Mucosa of stomach (tissue), 1 donor: ENCODE measurements at regions not wholly inside any gene's neighbourhood (a gene's known extent, or its start where the extent isn't known, plus 50 kb on each side); places are given as distances from the start of the nearest gene placed in this dataset.
"Not testable (repeated sequence)": the region's sequence is repeated elsewhere in the genome, so short reads cannot be mapped to it uniquely, and the experiment has no call there.

Experiments
- H3K27me3 ChIP-seq: one replicate; pipeline ENCODE4 v1.7.0; 2013; ENCODE audit warnings: mild to moderate bottlenecking, low read length; ENCODE audit not compliant: control insufficient read depth, insufficient read depth
- H3K36me3 ChIP-seq: one replicate; pipeline ENCODE4 v1.7.0; 2013; ENCODE audit warnings: low read length; ENCODE audit not compliant: control insufficient read depth, insufficient read depth
- H3K4me1 ChIP-seq: one replicate; pipeline ENCODE4 v1.7.0; 2013; ENCODE audit warnings: mild to moderate bottlenecking, low read length; ENCODE audit not compliant: control insufficient read depth, insufficient read depth
- H3K4me3 ChIP-seq: one replicate; pipeline ENCODE4 v1.7.0; 2013; ENCODE audit warnings: low read length
- H3K9ac ChIP-seq: one replicate; pipeline ENCODE4 v1.7.0; 2013; ENCODE audit warnings: mild to moderate bottlenecking, low read length, moderate library complexity
- H3K9me3 ChIP-seq: one replicate; pipeline ENCODE4 v1.7.0; 2013; ENCODE audit warnings: mild to moderate bottlenecking, low read length, moderate library complexity; ENCODE audit not compliant: control insufficient read depth
- donor health status: Pancreatic carcinoma.

DNA sequence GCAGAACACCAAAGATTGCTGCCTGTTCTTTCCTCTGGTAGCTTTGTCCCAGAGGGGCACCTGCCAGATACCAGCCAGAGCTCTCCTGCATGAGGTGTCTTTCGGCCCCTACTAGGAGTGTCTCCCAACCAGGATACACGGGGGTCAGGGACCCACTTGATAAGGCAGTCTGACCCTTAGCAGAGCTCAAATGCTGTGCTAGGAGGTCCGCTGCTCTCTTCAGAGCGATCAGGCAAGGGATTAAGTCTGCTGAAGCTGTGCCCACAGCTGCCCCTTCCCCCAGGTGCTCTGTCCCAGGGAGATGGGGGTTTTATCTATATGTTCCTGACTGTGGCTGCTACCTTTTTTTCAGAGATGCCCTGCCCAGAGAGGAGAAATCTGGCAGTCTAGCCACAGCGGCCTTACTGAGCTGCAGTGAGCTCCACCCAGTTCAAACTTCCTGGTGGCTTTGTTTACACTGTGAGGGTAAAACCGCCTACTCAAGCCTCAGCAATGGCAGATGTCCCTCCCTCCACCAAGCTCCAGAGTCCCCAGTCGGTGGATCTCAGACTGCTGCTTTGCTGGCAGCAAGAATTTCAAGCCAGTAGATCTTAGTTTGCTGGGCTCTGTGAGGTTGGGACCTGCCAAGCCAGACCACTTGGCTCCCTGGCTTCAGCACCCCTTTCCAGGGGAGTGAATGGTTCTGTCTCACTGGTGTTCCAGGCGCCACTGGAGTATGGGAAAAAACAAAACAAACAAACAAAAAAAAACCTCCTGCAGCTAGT lies 52.0 kb upstream of the TMTC2 start:
- not testable (repeated sequence) for H3K27me3 ChIP-seq, H3K36me3 ChIP-seq, H3K9me3 ChIP-seq
- peak overlapping the region; percentile 71 for H3K4me3 ChIP-seq
- peak overlapping the region; percentile 59 for H3K9ac ChIP-seq
- H3K4me1 ChIP-seq: peaks cover 15% of the 10 kb centered on the region

DNA sequence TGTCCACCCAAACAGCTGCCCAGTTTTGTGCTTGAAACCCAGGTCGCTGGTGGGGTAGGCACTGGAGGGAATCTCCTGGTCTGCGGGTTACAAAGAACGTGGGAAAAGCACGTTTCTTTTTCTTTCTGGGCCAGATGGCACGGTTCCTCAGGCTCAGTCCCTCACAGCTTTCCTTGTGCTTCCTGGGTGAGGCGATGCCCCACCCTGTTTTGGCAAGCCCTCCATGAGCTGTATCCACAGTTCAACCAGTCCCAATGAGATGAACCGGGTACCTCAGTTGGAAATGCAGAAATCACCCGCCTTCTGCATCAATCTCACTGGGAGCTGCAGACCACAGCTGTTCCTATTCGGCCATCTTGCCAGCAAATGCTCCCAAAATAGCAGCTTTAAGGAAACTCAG lies 51.4 kb upstream of the TMTC2 start:
- H3K4me3 ChIP-seq: peak overlapping the region; percentile 71
- H3K4me1 ChIP-seq: peaks cover 15% of the 10 kb centered on the region
- H3K27me3 ChIP-seq: no peaks in the 10 kb centered on the region
- peak overlapping the region; percentile 59 for H3K9ac ChIP-seq
- H3K9me3 ChIP-seq: no peaks in the 10 kb centered on the region
- no peaks in the 10 kb centered on the region for H3K36me3 ChIP-seq
